Erythroblast (primary cell): ENCODE measurements at regions not wholly inside any gene's neighbourhood (a gene's known extent, or its start where the extent isn't known, plus 50 kb on each side); places are given as distances from the start of the nearest gene placed in this dataset.

Experiments
- GATA1 ChIP-seq: IDR thresholded peaks from 2 replicates; pipeline ENCODE4 v1.6.1; 2011; ENCODE audit warnings: low read depth, mild to moderate bottlenecking, control low read depth, low read length, moderate library complexity
- POLR2A ChIP-seq: IDR thresholded peaks from 2 replicates; pipeline ENCODE4 v1.6.1; 2011; ENCODE audit warnings: mild to moderate bottlenecking, low read length

- TF ChIP-seq POLR2A: no peak
- no peak for TF ChIP-seq GATA1
These were observed 58.5 kb upstream of the RAB27B start for GRCh38 chr18:54769526-54770464.
